GM21423 (cell line): ENCODE measurements at regions not wholly inside any gene's neighbourhood (a gene's known extent, or its start where the extent isn't known, plus 50 kb on each side); places are given as distances from the start of the nearest gene placed in this dataset.
"Not testable (repeated sequence)": the region's sequence is repeated elsewhere in the genome, so short reads cannot be mapped to it uniquely, and the experiment has no call there.

Experiments used
- ATAC-seq: cut with Tn5 transposase; IDR thresholded peaks from one replicate; pipeline ENCODE4 v1.9.1; 2021; ENCODE audit warnings: mild to moderate bottlenecking, moderate library complexity; ENCODE audit not compliant: unreplicated experiment

DNA sequence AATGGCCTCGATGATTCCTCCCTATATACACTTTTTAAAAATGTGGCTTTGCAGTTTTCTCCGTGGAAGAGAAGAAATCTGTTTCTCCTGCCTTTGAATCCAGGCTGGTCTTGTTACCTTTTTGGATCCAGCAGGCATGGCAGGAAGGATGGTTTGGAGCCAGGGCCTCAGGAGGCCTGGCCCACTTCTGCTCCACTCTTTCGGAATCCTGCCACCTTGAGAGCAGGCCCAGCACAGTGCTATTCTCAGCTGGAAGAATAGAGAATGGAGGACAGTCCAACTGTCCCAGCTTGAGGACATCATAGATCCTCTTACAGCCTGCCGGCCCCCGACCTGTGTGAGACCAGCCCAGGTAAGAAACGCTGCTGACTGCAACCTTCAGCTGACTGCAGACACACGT lies 421.5 kb downstream of the FUT8 start:
- no peak for ATAC-seq

- no peak for ATAC-seq
Measured at GRCh38 chr14:65834812-65835211, 422.3 kb downstream of the FUT8 start.

DNA sequence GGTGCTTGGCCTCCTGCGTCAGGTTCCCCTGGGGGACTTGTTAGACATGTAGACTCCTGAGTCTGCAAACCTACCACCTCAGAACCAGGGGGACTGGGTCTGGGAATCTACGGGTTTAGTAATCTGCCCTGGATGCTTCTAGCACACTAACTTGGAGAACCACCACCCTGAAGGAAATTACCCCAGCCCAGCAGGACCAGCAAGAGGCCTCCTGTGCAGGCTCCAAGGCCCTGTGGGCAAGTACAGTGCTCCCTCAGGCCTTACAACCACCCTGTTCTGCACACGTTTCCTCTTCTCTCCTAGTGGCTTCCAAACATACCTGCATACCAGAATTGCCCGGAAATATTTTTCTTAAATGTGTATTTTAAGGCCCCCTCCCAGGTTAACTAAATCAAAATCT lies 423.0 kb downstream of the FUT8 start:
- ATAC-seq: no peak

- no peak for ATAC-seq
Measured at GRCh38 chr14:65838565-65838964, 426.0 kb downstream of the FUT8 start.

DNA sequence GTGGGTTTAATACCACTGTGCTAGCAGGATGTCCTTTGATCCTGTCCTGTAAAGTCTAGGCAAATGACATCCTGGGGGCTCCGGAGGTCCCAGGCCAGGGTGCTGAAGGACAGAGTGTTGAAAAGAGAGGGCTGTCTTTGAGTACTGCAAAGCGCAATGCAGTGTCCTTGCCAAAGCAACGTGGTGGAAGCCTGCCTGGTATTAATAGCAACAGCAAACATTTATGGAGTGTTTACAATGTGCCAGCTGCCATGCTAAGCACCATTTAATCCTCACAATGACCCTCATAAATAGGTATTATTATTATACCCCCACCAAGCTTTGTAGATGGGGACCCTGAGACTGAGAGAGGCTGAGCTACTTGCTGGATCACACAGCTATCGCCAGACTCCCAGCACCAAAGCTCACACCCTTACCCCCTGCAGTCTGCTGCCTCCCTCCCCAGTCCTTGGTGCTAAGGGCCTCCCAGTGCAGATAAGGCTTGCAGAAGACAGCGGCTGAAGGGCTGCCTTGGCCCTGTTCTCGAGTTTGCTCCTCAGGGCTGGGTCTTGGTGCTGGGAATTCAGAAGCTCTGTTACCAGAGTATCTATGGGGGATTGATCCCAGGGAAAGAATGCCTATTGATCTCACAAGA lies 427.7 kb downstream of the FUT8 start:
- no peak for ATAC-seq

- no peak for ATAC-seq
Measured at GRCh38 chr14:65840786-65841185, 428.3 kb downstream of the FUT8 start.

DNA sequence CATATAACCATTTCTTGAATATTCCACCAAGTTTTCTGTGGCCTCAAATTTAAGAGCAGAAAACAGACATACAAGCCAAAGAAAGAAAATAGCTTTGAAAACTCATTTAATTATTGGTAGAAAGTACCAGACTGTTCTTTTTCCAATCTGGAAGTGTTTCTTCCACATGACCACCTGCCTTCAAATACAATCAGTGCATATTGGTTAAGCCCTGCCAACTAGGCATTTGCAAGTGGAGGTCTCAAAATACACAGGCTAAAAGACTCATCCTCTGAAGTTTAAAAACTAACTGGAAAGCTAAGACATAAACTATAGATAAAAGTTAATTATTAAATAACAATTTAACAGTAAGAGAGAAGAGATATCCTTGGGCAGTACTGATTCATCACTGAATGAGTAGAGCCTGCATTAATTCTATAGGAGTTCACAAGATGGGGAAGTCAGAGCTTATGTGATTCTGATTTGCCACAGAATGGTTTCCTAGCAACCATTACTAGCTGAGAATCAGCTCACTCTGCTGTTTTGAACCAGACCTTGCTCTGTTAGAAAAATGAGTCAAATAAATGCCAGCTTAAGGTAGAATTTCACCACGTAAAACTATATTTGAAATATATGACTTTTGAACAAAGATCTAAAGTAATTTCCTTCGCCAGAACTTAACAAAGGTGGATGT lies 433.8 kb downstream of the FUT8 start:
- no peak for ATAC-seq

GRCh38 chr14:65847075-65847847 lies 434.7 kb downstream of the FUT8 start:
- peak; percentile 88 for ATAC-seq

- not testable (repeated sequence) for ATAC-seq
Measured at GRCh38 chr14:65847931-65848330, 435.4 kb downstream of the FUT8 start.

- ATAC-seq: no peak
Measured at GRCh38 chr14:65849091-65849490, 436.6 kb downstream of the FUT8 start.

GRCh38 chr14:65849558-65849957 lies 437.0 kb downstream of the FUT8 start:
- no peak for ATAC-seq

DNA sequence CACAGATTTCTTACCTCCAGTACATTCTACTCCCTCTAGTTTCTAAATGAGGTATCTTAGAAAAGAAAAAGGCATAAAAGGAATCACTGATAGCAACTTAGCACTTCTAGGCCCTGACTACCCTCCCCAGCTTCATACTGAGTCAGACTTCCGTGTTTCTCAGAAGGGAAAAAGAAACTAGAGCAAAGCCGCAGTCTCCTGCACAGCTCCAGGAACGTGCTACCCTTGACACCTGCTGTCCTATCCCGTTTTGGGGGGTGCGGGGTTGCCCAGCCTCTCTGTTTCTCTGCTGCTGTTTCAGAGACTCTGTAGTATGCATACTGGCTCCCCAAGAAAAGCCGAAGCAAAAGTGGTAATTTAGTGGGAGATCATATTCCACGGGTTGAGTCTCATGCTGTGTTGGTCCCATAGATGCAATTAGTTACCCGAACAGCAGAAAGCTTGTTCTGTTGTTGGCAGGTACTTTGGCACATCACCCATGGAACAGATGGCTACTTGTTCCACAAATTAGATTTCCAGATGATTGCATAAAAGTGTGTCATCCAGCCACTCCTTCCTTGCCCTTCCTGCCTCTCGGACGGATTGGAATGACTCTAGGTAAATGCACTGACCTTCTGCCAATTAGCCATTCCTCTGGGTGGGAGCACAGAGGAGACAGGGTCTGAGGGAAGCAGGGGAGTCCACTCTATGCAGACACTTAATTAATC lies 438.1 kb downstream of the FUT8 start:
- no peak for ATAC-seq

DNA sequence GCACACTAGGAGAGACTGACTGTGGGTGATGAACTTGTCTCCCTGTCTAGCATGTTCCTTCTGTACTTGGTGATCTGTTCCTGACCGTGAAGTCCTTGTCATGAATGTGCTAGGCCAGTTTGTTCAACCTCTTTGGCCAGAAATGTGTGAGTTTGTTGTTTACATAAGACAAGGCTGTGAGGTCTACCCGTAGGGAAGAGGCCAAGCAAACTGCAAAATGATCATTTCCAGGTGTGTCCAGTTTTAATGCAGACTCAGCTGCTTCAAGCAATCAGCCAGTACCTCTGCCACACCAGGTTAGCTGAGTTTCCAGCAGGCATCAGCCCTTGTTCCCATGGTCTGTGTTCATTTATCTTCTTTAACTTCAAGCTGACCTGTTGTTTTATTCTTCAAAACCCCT lies 440.2 kb downstream of the FUT8 start:
- ATAC-seq: no peak

GRCh38 chr14:65853407-65853955 lies 441.0 kb downstream of the FUT8 start:
- ATAC-seq: no peak

- no peak for ATAC-seq
Measured at GRCh38 chr14:65854215-65854614, 441.7 kb downstream of the FUT8 start.

DNA sequence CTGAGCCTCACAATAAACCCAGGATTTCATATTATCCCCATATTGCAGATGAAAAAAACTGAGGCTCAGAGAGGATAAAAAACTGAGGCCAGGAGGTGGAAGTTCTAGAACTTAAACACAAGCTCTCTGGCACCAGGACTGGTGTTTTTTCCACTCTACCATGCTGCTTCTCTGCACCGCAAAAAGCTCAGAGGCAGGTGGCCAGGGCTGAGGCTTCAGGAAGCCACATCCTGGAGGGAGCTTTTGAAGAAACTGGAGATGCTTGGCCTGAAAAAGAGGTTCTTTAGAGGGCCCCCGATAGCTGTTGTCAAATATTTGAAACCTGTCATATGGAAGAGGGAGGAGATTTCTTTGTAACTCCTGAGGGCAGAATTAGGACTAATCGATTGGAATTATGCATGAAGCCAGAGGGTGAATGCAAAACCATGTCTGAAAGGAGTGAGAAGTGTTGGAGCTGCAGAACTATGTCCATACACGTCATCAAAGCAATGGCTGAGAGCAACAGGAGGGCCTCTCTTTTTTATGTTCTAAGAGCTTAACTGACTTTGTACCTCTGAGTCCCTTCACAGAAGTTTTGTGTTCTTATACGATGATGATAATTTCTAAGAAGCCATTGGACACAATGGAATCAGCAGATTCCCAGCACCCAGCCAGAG lies 448.6 kb downstream of the FUT8 start:
- no peak for ATAC-seq

DNA sequence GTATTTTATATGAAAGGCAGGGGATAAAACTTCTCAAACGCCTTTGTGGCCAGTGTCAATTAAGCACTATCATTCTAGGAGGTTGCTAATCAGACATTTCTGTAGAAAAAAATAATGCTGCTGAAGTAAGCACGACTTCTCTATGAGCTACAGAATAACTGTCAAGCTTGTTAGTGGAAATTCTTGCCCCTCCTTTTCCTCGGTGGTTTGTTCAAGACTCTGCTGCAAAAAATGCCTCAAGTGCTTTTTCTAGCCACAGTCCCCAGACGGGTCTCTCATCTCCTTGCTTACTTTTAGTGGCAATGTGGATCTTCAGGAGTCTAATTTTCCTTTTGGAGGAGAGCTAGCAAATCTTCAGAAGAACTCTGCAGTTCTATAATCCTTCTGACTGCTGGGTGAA lies 452.0 kb downstream of the FUT8 start:
- ATAC-seq: no peak

- ATAC-seq: no peak
Measured at GRCh38 chr14:65864984-65865383, 452.5 kb downstream of the FUT8 start.

- no peak for ATAC-seq
Measured at GRCh38 chr14:65866448-65866847, 453.9 kb downstream of the FUT8 start.

DNA sequence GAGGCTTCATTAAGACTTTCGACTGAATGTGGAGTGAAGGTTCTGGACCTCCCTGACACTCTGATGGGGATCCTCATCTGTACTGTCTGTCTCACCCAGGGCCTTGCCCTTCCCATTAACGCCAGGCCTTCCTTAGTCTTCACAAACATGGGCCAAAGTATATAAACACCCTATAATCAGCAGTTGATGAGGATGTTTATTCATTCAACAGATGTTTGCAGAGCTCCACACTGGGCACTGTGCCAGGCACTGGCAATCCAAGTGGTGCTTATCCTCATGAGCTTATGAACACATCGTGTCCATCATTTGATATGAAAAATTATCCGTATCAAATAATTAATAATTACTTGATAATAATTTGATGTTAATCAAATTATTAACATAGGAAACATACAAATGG lies 454.4 kb downstream of the FUT8 start:
- ATAC-seq: no peak

GRCh38 chr14:65867333-65867732 lies 454.8 kb downstream of the FUT8 start:
- no peak for ATAC-seq
